ENCODE measurements at regions not wholly inside any gene's neighbourhood (a gene's known extent, or its start where the extent isn't known, plus 50 kb on each side); places are given as distances from the start of the nearest gene placed in this dataset.

GRCh38 chr4:126851391-126851790 lies 781.4 kb upstream of the INTU start:
- TF ChIP-seq CTCF (IDR thresholded peaks at IDR 0.05; ENCODE audit: unreplicated experiment) = no peak
- Mint-ChIP-seq H3K4me1 (ENCODE audit: unreplicated experiment) (no peaks in the 10 kb centered on the region), H3K4me3 (ENCODE audit: unreplicated experiment) (no peak overlapping the region), H3K27ac (ENCODE audit: unreplicated experiment) (no peak overlapping the region), H3K27me3 (ENCODE audit: unreplicated experiment) (no peaks in the 10 kb centered on the region), H3K36me3 (ENCODE audit: low read depth, unreplicated experiment) (no peaks in the 10 kb centered on the region), H3K9me3 (ENCODE audit: unreplicated experiment) (no peaks in the 10 kb centered on the region)
- no peak for DNase-seq (ENCODE audit: low spot score)

GRCh38 chr4:126853715-126854114 lies 779.0 kb upstream of the INTU start:
- H3K27ac Mint-ChIP-seq (ENCODE audit: unreplicated experiment) = no peak overlapping the region
- H3K4me1 Mint-ChIP-seq (ENCODE audit: unreplicated experiment) = no peaks in the 10 kb centered on the region
- H3K9me3 Mint-ChIP-seq (ENCODE audit: unreplicated experiment) = no peaks in the 10 kb centered on the region
- no peak for DNase-seq (ENCODE audit: low spot score)
- no peak for TF ChIP-seq CTCF (IDR thresholded peaks at IDR 0.05; ENCODE audit: unreplicated experiment)
- no peak overlapping the region for H3K4me3 Mint-ChIP-seq (ENCODE audit: unreplicated experiment)
- H3K36me3 Mint-ChIP-seq (ENCODE audit: low read depth, unreplicated experiment) = no peaks in the 10 kb centered on the region
- no peaks in the 10 kb centered on the region for H3K27me3 Mint-ChIP-seq (ENCODE audit: unreplicated experiment)

GRCh38 chr4:126856906-126857305 lies 775.9 kb upstream of the INTU start:
- no peak for DNase-seq (ENCODE audit: low spot score)
- TF ChIP-seq CTCF (IDR thresholded peaks at IDR 0.05; ENCODE audit: unreplicated experiment) = no peak
- no peaks in the 10 kb centered on the region for H3K4me1 Mint-ChIP-seq (ENCODE audit: unreplicated experiment)
- no peaks in the 10 kb centered on the region for H3K27me3 Mint-ChIP-seq (ENCODE audit: unreplicated experiment)
- H3K4me3 Mint-ChIP-seq (ENCODE audit: unreplicated experiment) = no peak overlapping the region
- H3K36me3 Mint-ChIP-seq (ENCODE audit: low read depth, unreplicated experiment) = no peaks in the 10 kb centered on the region
- no peak overlapping the region for H3K27ac Mint-ChIP-seq (ENCODE audit: unreplicated experiment)
- no peaks in the 10 kb centered on the region for H3K9me3 Mint-ChIP-seq (ENCODE audit: unreplicated experiment)

- Mint-ChIP-seq H3K4me1 (ENCODE audit: unreplicated experiment) (no peaks in the 10 kb centered on the region), H3K27me3 (ENCODE audit: unreplicated experiment) (no peaks in the 10 kb centered on the region), H3K4me3 (ENCODE audit: unreplicated experiment) (no peak overlapping the region), H3K27ac (ENCODE audit: unreplicated experiment) (no peak overlapping the region), H3K9me3 (ENCODE audit: unreplicated experiment) (no peaks in the 10 kb centered on the region), H3K36me3 (ENCODE audit: low read depth, unreplicated experiment) (no peaks in the 10 kb centered on the region)
- DNase-seq (ENCODE audit: low spot score) = no peak
- no peak for TF ChIP-seq CTCF (IDR thresholded peaks at IDR 0.05; ENCODE audit: unreplicated experiment)
These were observed 773.4 kb upstream of the INTU start for GRCh38 chr4:126859314-126859713.

- TF ChIP-seq CTCF (IDR thresholded peaks at IDR 0.05; ENCODE audit: unreplicated experiment) = no peak
- no peaks in the 10 kb centered on the region for H3K36me3 Mint-ChIP-seq (ENCODE audit: low read depth, unreplicated experiment)
- H3K4me3 Mint-ChIP-seq (ENCODE audit: unreplicated experiment) = no peak overlapping the region
- DNase-seq (ENCODE audit: low spot score) = no peak
- H3K27me3 Mint-ChIP-seq (ENCODE audit: unreplicated experiment) = no peaks in the 10 kb centered on the region
- H3K4me1 Mint-ChIP-seq (ENCODE audit: unreplicated experiment) = no peaks in the 10 kb centered on the region
- no peaks in the 10 kb centered on the region for H3K9me3 Mint-ChIP-seq (ENCODE audit: unreplicated experiment)
- no peak overlapping the region for H3K27ac Mint-ChIP-seq (ENCODE audit: unreplicated experiment)
These were observed 772.9 kb upstream of the INTU start for GRCh38 chr4:126859872-126860271.
